Fibroblast of gingiva (primary cell): ENCODE measurements at regions not wholly inside any gene's neighbourhood (a gene's known extent, or its start where the extent isn't known, plus 50 kb on each side); places are given as distances from the start of the nearest gene placed in this dataset.
A peak's percentile ranks its signal among the peaks of the same experiment; 100 is the strongest.

Experiments used
- DNase-seq: peaks from one replicate; pipeline ENCODE4 v3.0.0-alpha.2; 2011; ENCODE audit warnings: low read depth

- no peak for DNase-seq
Measured at GRCh38 chr9:105828171-105828570, 133.8 kb downstream of the TMEM38B start.

GRCh38 chr9:105828596-105829213, 134.4 kb downstream of the TMEM38B start:
- no peak for DNase-seq

DNA sequence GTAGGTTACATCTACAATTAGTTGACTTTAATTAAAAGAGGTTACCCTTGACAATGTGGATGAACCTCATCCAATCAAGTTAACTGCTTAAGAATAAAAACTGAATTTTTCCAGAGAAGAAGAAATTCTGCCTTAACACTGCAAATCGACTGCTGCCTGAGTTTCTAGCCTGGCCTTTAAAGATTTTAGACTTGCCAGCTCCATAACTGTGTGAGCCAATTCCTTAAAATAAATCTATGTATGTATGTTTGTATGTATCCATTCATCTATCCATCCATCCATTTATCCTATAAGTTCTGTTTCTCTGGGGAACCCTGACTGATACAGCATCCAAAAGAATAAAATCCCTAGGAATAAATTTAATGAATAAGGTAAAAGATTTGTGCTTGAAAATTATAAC, 136.1 kb downstream of the TMEM38B start:
- no peak for DNase-seq

DNA sequence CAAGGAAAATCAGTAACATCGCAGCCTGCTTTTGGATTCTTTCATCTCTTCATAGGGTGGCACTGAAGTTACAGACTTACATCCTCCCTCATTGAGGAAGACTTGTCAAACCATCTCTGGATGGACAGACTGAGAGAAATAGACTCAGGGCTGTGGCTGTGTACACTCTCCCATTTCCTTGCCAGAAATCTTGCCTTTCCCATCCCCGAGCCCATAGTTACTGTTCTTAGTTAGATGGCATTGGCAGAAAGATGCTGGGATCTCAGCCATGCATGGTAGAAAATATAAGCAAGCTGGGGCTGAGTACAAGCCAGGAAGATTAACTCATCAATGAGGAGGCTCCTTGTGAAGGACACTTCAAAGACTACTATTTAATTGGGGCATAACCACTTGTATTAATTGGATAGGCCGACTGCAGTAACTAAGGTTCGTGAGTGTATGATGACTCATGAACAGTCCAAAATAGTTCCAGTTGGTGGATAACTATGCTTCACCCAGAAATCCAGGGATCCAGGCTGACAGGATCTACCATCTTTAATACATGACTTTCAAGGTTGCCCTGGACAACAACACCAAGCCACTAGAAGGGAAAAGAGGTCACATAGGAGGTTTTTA, 137.9 kb downstream of the TMEM38B start:
- DNase-seq = no peak

GRCh38 chr9:105833271-105833975, 139.1 kb downstream of the TMEM38B start:
- no peak for DNase-seq

GRCh38 chr9:105834404-105834803, 140.1 kb downstream of the TMEM38B start:
- no peak for DNase-seq

- no peak for DNase-seq
Measured at GRCh38 chr9:105835721-105836120, 141.4 kb downstream of the TMEM38B start.

DNA sequence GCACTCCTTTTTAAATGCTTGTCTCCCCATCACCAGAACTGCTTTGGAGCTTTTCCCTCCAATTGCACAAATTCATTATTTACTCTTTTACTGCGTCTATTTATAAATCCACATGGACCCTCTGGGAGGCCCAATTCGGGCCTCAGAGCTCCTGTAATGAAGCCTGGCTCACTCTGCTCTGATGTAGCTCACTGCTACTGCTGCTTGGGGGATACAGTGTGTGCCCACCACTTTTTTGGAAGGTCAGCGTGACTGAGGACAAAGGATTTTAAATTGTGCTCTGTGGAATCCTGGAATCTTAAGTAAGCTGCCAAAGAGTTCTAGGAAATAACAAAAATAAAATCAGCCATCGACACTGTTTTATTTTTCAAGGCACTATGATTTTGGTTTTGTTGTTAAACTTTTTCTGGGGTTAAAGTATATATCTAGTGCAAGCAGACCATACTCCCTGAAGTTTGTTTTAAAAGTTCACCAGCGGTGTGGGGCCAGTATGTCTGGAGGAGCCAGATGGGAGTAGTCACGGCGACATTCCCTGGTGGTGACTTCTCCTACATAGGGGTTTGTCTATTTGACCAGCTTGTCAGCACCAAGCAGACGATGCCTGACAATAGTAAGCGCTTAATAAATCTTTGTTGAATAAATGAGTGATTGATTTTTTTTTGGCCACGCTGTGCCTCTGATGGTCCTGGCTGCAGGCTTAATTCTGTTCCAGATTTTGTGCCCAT, 142.8 kb downstream of the TMEM38B start:
- DNase-seq = no peak

GRCh38 chr9:105841562-105841961, 147.2 kb downstream of the TMEM38B start:
- DNase-seq = no peak

DNA sequence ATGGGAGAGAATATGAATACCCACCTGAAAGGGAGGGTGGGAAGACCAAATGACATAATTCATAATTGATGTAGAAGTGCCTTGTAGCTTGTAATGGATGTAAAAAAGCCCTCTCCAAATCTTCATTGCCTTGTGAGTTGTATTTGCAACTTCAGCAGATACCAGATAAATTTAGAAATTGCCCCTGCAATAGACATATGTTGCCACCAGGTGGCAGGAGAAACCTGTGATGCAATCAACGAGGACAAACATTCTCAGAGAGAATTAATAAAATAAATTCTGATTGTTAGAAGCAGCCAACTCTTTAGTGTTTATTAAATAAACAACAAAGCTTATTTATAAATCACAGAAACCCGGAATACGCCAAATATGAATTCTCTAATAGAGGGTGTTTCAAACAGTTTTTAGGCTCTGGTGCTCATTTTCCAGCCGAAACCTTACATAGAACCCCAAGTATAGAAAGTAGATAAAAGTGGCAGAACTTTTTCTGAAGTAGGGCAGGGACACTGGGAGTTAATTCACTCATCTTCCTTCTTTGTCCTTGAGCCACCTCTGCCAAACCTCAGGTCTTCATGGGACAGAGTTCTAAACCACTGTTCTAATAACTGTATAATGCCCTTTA, 147.8 kb downstream of the TMEM38B start:
- peak; percentile 14 for DNase-seq

DNA sequence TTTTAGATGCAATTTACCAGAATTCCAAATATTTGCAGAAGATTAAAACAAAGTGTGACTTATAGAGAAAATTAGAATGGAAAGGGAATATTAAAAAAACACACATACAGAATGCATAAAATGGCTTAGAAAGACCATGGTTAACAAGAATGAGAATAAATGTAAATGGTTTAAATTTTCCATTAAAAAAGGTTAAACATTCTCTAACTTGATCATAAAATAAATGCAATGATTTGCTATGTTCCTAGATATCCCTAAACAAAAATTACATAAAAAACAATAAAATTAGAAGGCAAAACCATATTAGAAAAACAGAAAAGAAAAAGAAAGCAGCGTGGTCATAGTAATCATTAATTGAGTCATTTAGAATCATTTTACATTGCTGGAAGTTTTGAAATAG, 152.5 kb downstream of the TMEM38B start:
- DNase-seq = no peak

DNA sequence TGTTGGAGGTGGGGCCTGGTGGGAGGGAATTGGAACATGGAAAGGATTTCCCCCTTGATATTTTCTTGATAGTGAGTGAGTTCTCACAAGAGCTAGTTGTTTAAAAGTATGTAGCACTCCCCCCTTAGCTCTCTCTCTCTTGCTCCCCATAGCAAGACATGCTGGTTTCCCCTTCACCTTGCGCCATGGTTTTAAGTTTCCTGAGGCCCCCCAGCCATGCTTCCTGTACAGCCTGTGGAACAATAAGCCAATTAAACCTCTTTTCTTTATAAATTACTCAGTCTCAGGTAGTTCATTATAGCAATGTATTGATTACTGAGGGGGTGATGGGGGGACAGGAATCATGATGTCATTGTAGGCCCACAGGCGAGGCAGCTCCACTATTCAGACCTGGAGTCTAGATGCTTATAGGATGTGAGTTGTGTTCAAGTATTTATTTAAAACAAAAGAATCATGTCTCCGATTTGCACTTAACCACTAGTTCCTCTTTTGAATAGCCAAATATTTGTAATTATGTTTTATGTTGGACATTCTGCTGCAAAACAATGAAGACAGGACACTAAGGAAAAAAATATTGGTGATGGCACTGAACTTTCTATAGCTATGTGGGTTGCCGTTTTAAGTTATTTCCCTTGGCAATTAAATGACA, 156.6 kb downstream of the TMEM38B start:
- no peak for DNase-seq

DNA sequence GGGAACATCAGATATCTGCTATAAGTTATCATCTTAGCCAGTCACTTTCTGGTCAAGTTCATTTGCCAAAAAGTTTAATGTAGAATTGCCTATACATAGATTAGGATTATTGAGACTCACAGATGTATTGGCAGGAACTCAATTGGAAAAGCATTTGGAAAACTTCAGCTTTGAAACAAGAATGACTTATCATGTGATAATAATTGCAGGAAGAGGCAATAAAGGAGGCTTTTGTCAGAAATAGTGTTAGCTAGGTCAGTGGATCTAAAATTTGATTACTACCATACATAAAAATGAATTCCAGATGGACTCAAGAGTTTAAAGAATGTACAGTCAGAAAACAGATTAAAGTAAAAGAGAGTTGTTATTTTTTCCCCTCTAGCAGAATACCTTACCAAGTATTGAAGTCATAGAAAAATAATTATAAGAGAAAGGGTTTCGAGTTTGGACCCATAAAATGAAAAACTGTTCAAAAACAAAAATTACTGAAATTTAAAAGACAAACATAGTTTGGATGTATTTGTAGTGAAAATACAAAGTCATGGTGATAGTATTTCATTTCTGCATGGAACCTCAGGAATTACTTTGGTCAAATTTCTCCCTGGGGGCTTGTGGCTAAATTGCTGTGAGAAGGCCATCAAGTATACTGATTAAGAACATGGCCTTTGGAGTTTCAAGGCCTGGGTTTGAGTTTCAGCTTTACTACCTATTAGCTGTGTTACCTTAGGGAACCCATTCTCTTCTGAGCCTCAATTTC, 159.9 kb downstream of the TMEM38B start:
- DNase-seq = no peak

- no peak for DNase-seq
Measured at GRCh38 chr9:105854783-105855724, 160.7 kb downstream of the TMEM38B start.

DNA sequence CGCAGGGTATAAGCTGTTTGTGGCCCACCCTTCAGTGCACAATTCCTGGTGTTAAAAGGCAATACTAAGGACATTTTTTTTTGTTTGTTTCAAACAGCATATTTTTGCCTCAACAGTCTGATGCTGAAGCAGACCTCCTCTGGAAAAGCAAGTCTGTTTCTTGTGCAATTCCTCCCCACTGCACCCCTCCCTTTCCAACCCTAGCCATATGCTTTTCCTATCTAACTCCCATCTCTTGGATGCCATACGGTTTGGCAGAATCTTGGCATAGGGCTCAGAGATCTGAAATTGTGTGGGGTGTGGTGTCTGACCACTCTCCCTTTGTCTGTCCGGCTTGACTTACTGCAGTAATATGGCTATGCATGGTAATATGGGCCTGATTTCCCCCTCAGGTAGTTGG, 161.6 kb downstream of the TMEM38B start:
- no peak for DNase-seq

DNA sequence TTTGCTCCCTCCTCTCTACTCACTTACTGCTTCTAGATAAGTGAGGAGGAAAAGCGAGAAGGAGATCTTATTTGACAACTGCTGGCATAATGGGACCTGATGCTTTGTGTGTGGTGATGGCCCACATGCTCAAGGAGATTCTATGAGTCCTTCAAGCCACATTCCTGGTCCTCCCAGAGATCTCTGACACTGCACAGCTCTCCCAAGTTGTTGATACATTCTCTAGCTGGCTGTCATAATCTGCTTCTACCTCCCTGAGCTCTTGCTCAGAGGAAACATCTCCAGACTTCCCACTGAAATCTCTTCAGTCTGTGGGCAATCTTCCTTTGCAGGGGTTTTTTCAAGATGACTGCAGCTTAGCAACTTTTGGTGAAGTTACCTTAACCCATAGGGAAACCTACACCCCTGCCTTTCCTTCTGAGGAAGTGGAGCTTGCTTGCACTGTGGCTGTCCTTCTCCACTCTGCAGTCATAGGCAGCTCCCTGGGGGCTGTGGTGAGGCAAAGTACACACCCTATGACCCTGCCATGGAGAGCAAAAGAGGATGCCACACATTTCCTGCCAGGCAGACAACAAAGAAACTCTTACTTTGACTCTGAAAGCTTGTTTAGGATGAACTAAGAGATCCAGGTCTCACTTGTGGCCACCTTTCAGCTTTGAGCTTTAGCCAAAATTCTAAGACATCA, 163.8 kb downstream of the TMEM38B start:
- DNase-seq = no peak

GRCh38 chr9:105858877-105859276, 164.5 kb downstream of the TMEM38B start:
- no peak for DNase-seq

- no peak for DNase-seq
Measured at GRCh38 chr9:105859428-105860091, 165.2 kb downstream of the TMEM38B start.

GRCh38 chr9:105860516-105860915, 166.2 kb downstream of the TMEM38B start:
- DNase-seq = no peak
